Neuronal stem cell (in vitro differentiated cells): ENCODE measurements at regions not wholly inside any gene's neighbourhood (a gene's known extent, or its start where the extent isn't known, plus 50 kb on each side); places are given as distances from the start of the nearest gene placed in this dataset.

Experiments used
- DNase-seq: peaks from one replicate; pipeline ENCODE4 v3.0.0-alpha.2; 2013; ENCODE audit warnings: low spot score
- H2AFZ ChIP-seq: one replicate; pipeline ENCODE4 v1.6.1; 2013; ENCODE audit warnings: mild to moderate bottlenecking, low read length, inconsistent platforms
- H2AK5ac ChIP-seq: 2 replicates; pipeline ENCODE4 v1.6.1; 2013; ENCODE audit warnings: low read depth, mild to moderate bottlenecking, inconsistent platforms, low read length, moderate library complexity, mixed read lengths
- H2BK120ac ChIP-seq: 2 replicates; pipeline ENCODE4 v1.6.1; 2013; ENCODE audit warnings: low read depth, mild to moderate bottlenecking, inconsistent platforms, low read length, moderate library complexity, mixed read lengths
- H2BK12ac ChIP-seq: one replicate; pipeline ENCODE4 v1.6.1; 2013; ENCODE audit warnings: low read length, inconsistent platforms
- H2BK15ac ChIP-seq: 2 replicates; pipeline ENCODE4 v1.6.1; 2013; ENCODE audit warnings: mild to moderate bottlenecking, low read length, inconsistent platforms, mixed read lengths
- H2BK5ac ChIP-seq: one replicate; pipeline ENCODE4 v1.6.1; 2013; ENCODE audit warnings: inconsistent platforms, mild to moderate bottlenecking, low read length, moderate library complexity
- H3K14ac ChIP-seq: one replicate; pipeline ENCODE4 v1.6.1; 2013; ENCODE audit warnings: low read length, inconsistent platforms
- H3K18ac ChIP-seq: 2 replicates; pipeline ENCODE4 v1.6.1; 2013; ENCODE audit warnings: low read length, inconsistent platforms
- H3K23ac ChIP-seq: 2 replicates; pipeline ENCODE4 v1.6.1; 2013; ENCODE audit warnings: low read depth, mild to moderate bottlenecking, mixed read lengths, low read length, inconsistent platforms; ENCODE audit not compliant: poor library complexity
- H3K27ac ChIP-seq: replicated peaks from 3 replicates; pipeline ENCODE4 v1.5.1; 2013; ENCODE audit warnings: low read length, inconsistent platforms
- H3K27me3 ChIP-seq, 3 experiments: 2 replicates each; pipeline ENCODE4 v1.6.1; 2013; ENCODE audit warnings: low read length in 3 of 3, mild to moderate bottlenecking in 2 of 3, inconsistent platforms in 1 of 3, low read depth in 1 of 3, mixed read lengths in 1 of 3, moderate library complexity in 1 of 3; ENCODE audit not compliant: control insufficient read depth in 3 of 3, insufficient read depth in 3 of 3
- H3K36me3 ChIP-seq, 2 donors: replicated peaks in 1 of 2; 2 replicates each; pipeline ENCODE4 v1.6.1; 2013; ENCODE audit warnings: low read length in 2 of 2; ENCODE audit not compliant: control insufficient read depth in 2 of 2, insufficient read depth in 2 of 2
- H3K4ac ChIP-seq: 2 replicates; pipeline ENCODE4 v1.6.1; 2013; ENCODE audit warnings: inconsistent platforms, mild to moderate bottlenecking, low read length, moderate library complexity
- H3K4me1 ChIP-seq, 2 donors: 1 replicate in 1 of 2; 2 replicates in 1 of 2; pipeline ENCODE4 v1.6.1; 2013; ENCODE audit warnings: low read length in 2 of 2, low read depth in 1 of 2; ENCODE audit not compliant: control insufficient read depth in 2 of 2, insufficient read depth in 1 of 2
- H3K4me2 ChIP-seq: one replicate; pipeline ENCODE4 v1.6.1; 2013; ENCODE audit warnings: mild to moderate bottlenecking, low read length, inconsistent platforms; ENCODE audit not compliant: insufficient read depth, poor library complexity, severe bottlenecking
- H3K4me3 ChIP-seq, 2 donors: 2 replicates each; pipeline ENCODE4 v1.5.1; 2013; ENCODE audit warnings: low read length in 2 of 2, mild to moderate bottlenecking in 2 of 2, inconsistent platforms in 1 of 2, moderate library complexity in 1 of 2
- H3K79me1 ChIP-seq: one replicate; pipeline ENCODE4 v1.6.1; 2013; ENCODE audit warnings: low read depth, mild to moderate bottlenecking, inconsistent platforms, low read length, moderate library complexity
- H3K9ac ChIP-seq: one replicate; pipeline ENCODE4 v1.6.1; 2013; ENCODE audit warnings: mild to moderate bottlenecking, low read depth, low read length, inconsistent platforms; ENCODE audit not compliant: poor library complexity
- H3K9me3 ChIP-seq, 2 donors: replicated peaks in 1 of 2; 2 replicates each; pipeline versions ENCODE3 to v1.6.1; 2013; ENCODE audit warnings: low read length in 2 of 2, mild to moderate bottlenecking in 2 of 2, inconsistent platforms in 1 of 2, low read depth in 1 of 2, mixed read lengths in 1 of 2, moderate library complexity in 1 of 2; ENCODE audit not compliant: control insufficient read depth in 2 of 2, insufficient read depth in 1 of 2
- H4K8ac ChIP-seq: one replicate; pipeline ENCODE4 v1.6.1; 2013; ENCODE audit warnings: low read depth, mild to moderate bottlenecking, inconsistent platforms, low read length, moderate library complexity
- H4K91ac ChIP-seq: one replicate; pipeline ENCODE4 v1.6.1; 2013; ENCODE audit warnings: low read length, low read depth, mild to moderate bottlenecking, inconsistent platforms; ENCODE audit not compliant: poor library complexity
- WGBS, 2 donors: extraction: QIAGEN DNeasy Blood & Tissue Kit; methylation state at CpG; one replicate each; pipeline ENCODE4 v1.1.7; 2013; ENCODE audit warnings: missing lambda C conversion rate in 2 of 2, mixed read lengths in 1 of 2; ENCODE audit not compliant: insufficient read length in 2 of 2, insufficient replicate concordance in 1 of 2; ENCODE audit errors: extremely low coverage in 2 of 2; 5-methylcytosine and 5-hydroxymethylcytosine counted together

- WGBS, 2 donors: no CpG with 5 or more reads among the region's 1 CpG
- H2AK5ac ChIP-seq: no peak overlapping the region
- DNase-seq: no peak
These were observed 197.0 kb upstream of the SLITRK2 start for GRCh38 chrX:145620666-145621065.

GRCh38 chrX:145623453-145623852 is 194.2 kb upstream of the SLITRK2 start:
- Histone ChIP-seq H2BK12ac (no peak overlapping the region), H3K79me1 (no peaks in the 10 kb centered on the region), H2AK5ac (no peak overlapping the region), H3K4me1 (no peaks in the 10 kb centered on the region), H3K27me3 (no peaks in the 10 kb centered on the region), H3K4me2 (no peak overlapping the region), H4K8ac (no peak overlapping the region), H3K4me3 (no peak overlapping the region), H3K27ac (no peak overlapping the region), H3K4ac (no peak overlapping the region), H3K18ac (no peak overlapping the region), H3K9me3 (no peaks in the 10 kb centered on the region), H3K36me3 (no peaks in the 10 kb centered on the region), H2BK15ac (no peak overlapping the region), H3K23ac (no peak overlapping the region), H3K14ac (no peak overlapping the region), H2BK5ac (no peak overlapping the region), H2BK120ac (no peak overlapping the region), H2AFZ (no peak overlapping the region), H3K9ac (no peak overlapping the region), H4K91ac (no peak overlapping the region)
- WGBS, 2 donors: no CpG with 5 or more reads among the region's 1 CpG
- no peak for DNase-seq

More at GRCh38 chrX:145620666-145621065, 197.0 kb upstream of the SLITRK2 start:
- Histone ChIP-seq H3K27ac (no peak overlapping the region), H2BK12ac (no peak overlapping the region), H3K18ac (no peak overlapping the region), H3K9ac (no peak overlapping the region), H4K8ac (no peak overlapping the region), H3K4ac (no peak overlapping the region), H3K4me1 (no peaks in the 10 kb centered on the region), H3K4me2 (no peak overlapping the region), H3K36me3 (no peaks in the 10 kb centered on the region), H3K9me3 (no peaks in the 10 kb centered on the region), H2BK5ac (no peak overlapping the region), H3K14ac (no peak overlapping the region), H3K23ac (no peak overlapping the region), H3K79me1 (no peaks in the 10 kb centered on the region), H3K4me3 (no peak overlapping the region), H2BK120ac (no peak overlapping the region), H3K27me3 (no peaks in the 10 kb centered on the region), H2AFZ (no peak overlapping the region), H2BK15ac (no peak overlapping the region), H4K91ac (no peak overlapping the region)

- Histone ChIP-seq H4K91ac (no peak overlapping the region), H3K4me3 (no peak overlapping the region), H3K4ac (no peak overlapping the region), H4K8ac (no peak overlapping the region), H3K4me2 (no peak overlapping the region), H3K23ac (no peak overlapping the region), H2AFZ (no peak overlapping the region), H3K36me3 (no peaks in the 10 kb centered on the region), H3K9me3 (no peaks in the 10 kb centered on the region), H3K9ac (no peak overlapping the region), H2BK5ac (no peak overlapping the region), H3K27me3 (no peaks in the 10 kb centered on the region), H2AK5ac (no peak overlapping the region), H3K79me1 (no peaks in the 10 kb centered on the region), H2BK120ac (no peak overlapping the region), H2BK12ac (no peak overlapping the region), H3K4me1 (no peaks in the 10 kb centered on the region), H3K14ac (no peak overlapping the region), H2BK15ac (no peak overlapping the region), H3K18ac (no peak overlapping the region), H3K27ac (no peak overlapping the region)
- WGBS, 2 donors: no CpG with 5 or more reads among the region's 21 CpGs
- no peak for DNase-seq
These were observed 187.5 kb upstream of the SLITRK2 start for GRCh38 chrX:145630081-145630480.

GRCh38 chrX:145630806-145631435 is 186.7 kb upstream of the SLITRK2 start:
- H3K36me3 ChIP-seq: no peaks in the 10 kb centered on the region
- no peak overlapping the region for H3K9ac ChIP-seq
- H3K79me1 ChIP-seq: no peaks in the 10 kb centered on the region
- no peak overlapping the region for H3K4me3 ChIP-seq
- no peak overlapping the region for H2BK5ac ChIP-seq
- no peak overlapping the region for H3K18ac ChIP-seq
- DNase-seq: no peak
- no CpG with 5 or more reads among the region's 40 CpGs for WGBS, 2 donors
- no peak overlapping the region for H2AFZ ChIP-seq
- no peaks in the 10 kb centered on the region for H3K9me3 ChIP-seq
- no peak overlapping the region for H3K4me2 ChIP-seq
- no peak overlapping the region for H3K14ac ChIP-seq
- no peak overlapping the region for H2BK12ac ChIP-seq
- no peak overlapping the region for H3K23ac ChIP-seq
- H2BK120ac ChIP-seq: no peak overlapping the region
- H4K8ac ChIP-seq: no peak overlapping the region
- no peak overlapping the region for H2AK5ac ChIP-seq
- no peaks in the 10 kb centered on the region for H3K27me3 ChIP-seq
- no peak overlapping the region for H4K91ac ChIP-seq
- no peak overlapping the region for H3K27ac ChIP-seq
- H3K4me1 ChIP-seq: no peaks in the 10 kb centered on the region
- no peak overlapping the region for H2BK15ac ChIP-seq
- H3K4ac ChIP-seq: no peak overlapping the region
